ENCODE measurements at regions not wholly inside any gene's neighbourhood (a gene's known extent, or its start where the extent isn't known, plus 50 kb on each side); places are given as distances from the start of the nearest gene placed in this dataset.

DNA sequence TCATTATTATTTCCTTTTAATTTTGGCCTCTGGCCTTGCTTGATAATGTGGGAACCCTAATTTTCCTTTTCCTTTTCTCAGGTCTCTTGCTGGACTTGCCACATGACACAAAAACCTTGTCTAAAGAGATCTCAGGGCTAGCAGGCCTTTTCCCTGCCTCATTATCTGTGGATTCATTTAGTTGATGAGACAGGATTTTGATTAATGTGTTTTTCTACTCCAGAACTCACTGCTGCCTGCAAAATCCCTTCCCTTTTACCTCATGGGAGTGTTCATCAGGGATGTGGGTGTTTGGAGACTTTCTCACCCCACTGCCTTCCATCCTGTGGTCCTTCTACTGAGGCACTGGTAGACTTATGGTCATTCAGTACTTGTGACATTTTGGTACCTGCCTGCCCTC lies 56.2 kb upstream of the MAMDC2 start:
- no peak overlapping the region for H3K4me3 ChIP-seq
- no peak for DNase-seq (ENCODE audit: extremely low spot score)
- H3K27ac ChIP-seq (replicated peaks in 1 of 4) = no peak overlapping the region
- no peaks in the 10 kb centered on the region for H3K4me1 ChIP-seq
- H3K9me3 ChIP-seq = no peaks in the 10 kb centered on the region
- no peaks in the 10 kb centered on the region for H3K27me3 ChIP-seq
- TF ChIP-seq EP300 (IDR thresholded peaks at IDR 0.05) = no peak
- TF ChIP-seq POLR2A (IDR thresholded peaks at IDR 0.05; ENCODE audit: low read depth) = no peak
- TF ChIP-seq POLR2AphosphoS5 (IDR thresholded peaks at IDR 0.05) = no peak
- TF ChIP-seq, protein P1, sequence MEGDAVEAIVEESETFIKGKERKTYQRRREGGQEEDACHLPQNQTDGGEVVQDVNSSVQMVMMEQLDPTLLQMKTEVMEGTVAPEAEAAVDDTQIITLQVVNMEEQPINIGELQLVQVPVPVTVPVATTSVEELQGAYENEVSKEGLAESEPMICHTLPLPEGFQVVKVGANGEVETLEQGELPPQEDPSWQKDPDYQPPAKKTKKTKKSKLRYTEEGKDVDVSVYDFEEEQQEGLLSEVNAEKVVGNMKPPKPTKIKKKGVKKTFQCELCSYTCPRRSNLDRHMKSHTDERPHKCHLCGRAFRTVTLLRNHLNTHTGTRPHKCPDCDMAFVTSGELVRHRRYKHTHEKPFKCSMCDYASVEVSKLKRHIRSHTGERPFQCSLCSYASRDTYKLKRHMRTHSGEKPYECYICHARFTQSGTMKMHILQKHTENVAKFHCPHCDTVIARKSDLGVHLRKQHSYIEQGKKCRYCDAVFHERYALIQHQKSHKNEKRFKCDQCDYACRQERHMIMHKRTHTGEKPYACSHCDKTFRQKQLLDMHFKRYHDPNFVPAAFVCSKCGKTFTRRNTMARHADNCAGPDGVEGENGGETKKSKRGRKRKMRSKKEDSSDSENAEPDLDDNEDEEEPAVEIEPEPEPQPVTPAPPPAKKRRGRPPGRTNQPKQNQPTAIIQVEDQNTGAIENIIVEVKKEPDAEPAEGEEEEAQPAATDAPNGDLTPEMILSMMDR (IDR thresholded peaks at IDR 0.05) = no peak
- H3K36me3 ChIP-seq = no peaks in the 10 kb centered on the region
- intact Hi-C loops (cut with DNase I) = loop anchor here (10.0 kb wide), 1 partner anchor 267 kb away; the partner anchor contains the start of gene SMC5

DNA sequence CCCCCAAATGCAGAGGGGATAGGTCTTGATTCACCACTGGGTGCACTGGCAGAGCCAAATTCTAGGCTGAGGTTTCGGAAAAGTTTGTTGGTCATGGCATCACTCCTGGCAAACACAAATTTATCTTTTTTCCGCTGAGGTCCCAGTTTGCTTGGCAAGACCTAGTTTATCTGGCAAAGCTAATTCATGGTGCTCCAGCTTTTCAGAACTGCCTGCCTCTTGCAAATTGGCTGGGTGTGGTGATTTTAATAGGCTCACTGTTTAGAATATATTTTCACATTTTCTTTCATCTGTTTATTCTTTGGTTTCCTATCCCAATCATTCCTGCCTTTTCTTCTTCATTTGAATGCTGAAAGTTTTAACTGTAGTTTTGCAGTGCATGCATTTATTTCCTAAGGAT lies 50.5 kb upstream of the MAMDC2 start:
- TF ChIP-seq, protein P1 (IDR thresholded peaks at IDR 0.05) = no peak
- TF ChIP-seq POLR2A (IDR thresholded peaks at IDR 0.05; ENCODE audit: low read depth) (no peak), EP300 (IDR thresholded peaks at IDR 0.05) (no peak), POLR2AphosphoS5 (IDR thresholded peaks at IDR 0.05) (no peak)
- WGBS = 71% methylated on average over 2 of the region's 2 CpGs
- Histone ChIP-seq H3K9me3 (no peaks in the 10 kb centered on the region), H3K36me3 (no peaks in the 10 kb centered on the region), H3K4me3 (no peak overlapping the region), H3K4me1 (peaks cover 3 to 23% (median 10%) of the 10 kb centered on the region in 4 donors), H3K27me3 (no peaks in the 10 kb centered on the region), H3K27ac (replicated peaks in 1 of 4) (no peak overlapping the region)
- intact Hi-C loops (cut with DNase I) = no loop called here
- no peak for DNase-seq (ENCODE audit: extremely low spot score)
